H9 (cell line): ENCODE measurements at regions not wholly inside any gene's neighbourhood (a gene's known extent, or its start where the extent isn't known, plus 50 kb on each side); places are given as distances from the start of the nearest gene placed in this dataset.
"Not testable (repeated sequence)": the region's sequence is repeated elsewhere in the genome, so short reads cannot be mapped to it uniquely, and the experiment has no call there.

ENCODE experiments used
- DNase-seq: peaks from one replicate; pipeline ENCODE4 v3.0.0-alpha.2; 2017
- H2AFZ ChIP-seq: one replicate; pipeline ENCODE4 v1.6.1; 2013; ENCODE audit warnings: mild to moderate bottlenecking, low read length, control low read depth, moderate library complexity
- H2AK5ac ChIP-seq: 2 replicates; pipeline ENCODE4 v1.6.1; 2013; ENCODE audit warnings: low read length, control low read depth, mixed read lengths; ENCODE audit not compliant: insufficient read length
- H2BK120ac ChIP-seq: one replicate; pipeline ENCODE4 v1.6.1; 2013; ENCODE audit warnings: low read depth, mild to moderate bottlenecking, low read length, control low read depth, inconsistent platforms; ENCODE audit not compliant: poor library complexity, severe bottlenecking
- H2BK12ac ChIP-seq: 2 replicates; pipeline ENCODE4 v1.6.1; 2013; ENCODE audit warnings: low read length, control low read depth, mixed read lengths, low read depth; ENCODE audit not compliant: insufficient read length
- H2BK15ac ChIP-seq: 2 replicates; pipeline ENCODE4 v1.6.1; 2013; ENCODE audit warnings: low read depth, low read length, control low read depth
- H2BK20ac ChIP-seq: one replicate; pipeline ENCODE4 v1.6.1; 2013; ENCODE audit warnings: low read depth, mild to moderate bottlenecking, low read length, control low read depth, inconsistent platforms; ENCODE audit not compliant: poor library complexity, severe bottlenecking
- H2BK5ac ChIP-seq: 2 replicates; pipeline ENCODE4 v1.6.1; 2013; ENCODE audit warnings: low read length, control low read depth, mixed read lengths; ENCODE audit not compliant: insufficient read length
- H3K14ac ChIP-seq: 2 replicates; pipeline ENCODE4 v1.6.1; 2013; ENCODE audit warnings: low read length, control low read depth; ENCODE audit not compliant: insufficient read depth
- H3K18ac ChIP-seq: 2 replicates; pipeline ENCODE4 v1.6.1; 2013; ENCODE audit warnings: low read depth, mild to moderate bottlenecking, mixed read lengths, low read length, control low read depth; ENCODE audit not compliant: insufficient read length
- H3K23ac ChIP-seq: 2 replicates; pipeline ENCODE4 v1.6.1; 2013; ENCODE audit warnings: low read length, control low read depth, mixed read lengths, low read depth; ENCODE audit not compliant: insufficient read length
- H3K23me2 ChIP-seq: 2 replicates; pipeline ENCODE4 v1.6.1; 2013; ENCODE audit warnings: low read depth, mild to moderate bottlenecking, mixed read lengths, low read length, control low read depth; ENCODE audit not compliant: insufficient read length, poor library complexity, severe bottlenecking
- H3K27ac ChIP-seq: 2 replicates; pipeline ENCODE4 v1.5.1; 2013; ENCODE audit warnings: low read length, control low read depth, mixed read lengths, low read depth; ENCODE audit not compliant: insufficient read length
- H3K27me3 ChIP-seq: 2 replicates; pipeline ENCODE4 v1.6.1; 2013; ENCODE audit warnings: low read length, control low read depth, inconsistent platforms; ENCODE audit not compliant: insufficient read depth
- H3K4ac ChIP-seq: 2 replicates; pipeline ENCODE4 v1.6.1; 2013; ENCODE audit warnings: low read depth, mild to moderate bottlenecking, control low read depth, inconsistent platforms, low read length, moderate library complexity
- H3K4me1 ChIP-seq: 2 replicates; pipeline ENCODE4 v1.6.1; 2013; ENCODE audit warnings: low read length, control low read depth, inconsistent platforms; ENCODE audit not compliant: insufficient read depth
- H3K4me2 ChIP-seq: 2 replicates; pipeline ENCODE4 v1.6.1; 2013; ENCODE audit warnings: low read length, control low read depth, mixed read lengths; ENCODE audit not compliant: insufficient read length, insufficient read depth
- H3K56ac ChIP-seq: 2 replicates; pipeline ENCODE4 v1.6.1; 2013; ENCODE audit warnings: low read depth, mild to moderate bottlenecking, mixed read lengths, low read length, control low read depth; ENCODE audit not compliant: insufficient read length
- H3K79me1 ChIP-seq: 2 replicates; pipeline ENCODE4 v1.6.1; 2013; ENCODE audit warnings: low read depth, mild to moderate bottlenecking, moderate library complexity, low read length, control low read depth, inconsistent platforms; ENCODE audit not compliant: insufficient read depth, poor library complexity, severe bottlenecking
- H3K79me2 ChIP-seq: 2 replicates; pipeline ENCODE4 v1.6.1; 2013; ENCODE audit warnings: low read length, control low read depth, inconsistent platforms; ENCODE audit not compliant: insufficient read depth
- H3K9ac ChIP-seq: 2 replicates; pipeline ENCODE4 v1.6.1; 2013; ENCODE audit warnings: low read length, control low read depth, mixed read lengths; ENCODE audit not compliant: insufficient read length; ENCODE audit errors: extremely low read depth
- H3K9me3 ChIP-seq: one replicate; pipeline ENCODE4 v1.6.1; 2013; ENCODE audit warnings: low read depth, low read length, inconsistent platforms; ENCODE audit not compliant: control insufficient read depth
- H3T11ph ChIP-seq: one replicate; pipeline ENCODE4 v1.6.1; 2013; ENCODE audit warnings: mild to moderate bottlenecking, low read length, control low read depth, inconsistent platforms
- H4K20me1 ChIP-seq: one replicate; pipeline ENCODE4 v1.6.1; 2013; ENCODE audit not compliant: control insufficient read depth, insufficient read length, insufficient read depth
- H4K5ac ChIP-seq: 2 replicates; pipeline ENCODE4 v1.6.1; 2013; ENCODE audit warnings: low read depth, mild to moderate bottlenecking, mixed read lengths, low read length, control low read depth; ENCODE audit not compliant: insufficient read length
- H4K8ac ChIP-seq: replicated peaks from 2 replicates; pipeline ENCODE4 v1.6.1; 2013; ENCODE audit warnings: low read length, control low read depth, mixed read lengths, low read depth; ENCODE audit not compliant: insufficient read length
- H4K91ac ChIP-seq: 2 replicates; pipeline ENCODE4 v1.6.1; 2013; ENCODE audit warnings: low read depth, mild to moderate bottlenecking, moderate library complexity, mixed read lengths, low read length, control low read depth; ENCODE audit not compliant: insufficient read length
- H3K27ac Mint-ChIP-seq, 3 experiments: 2 replicates in 2 of 3; 3 replicates in 1 of 3; pipeline ENCODE4 v1.8.0; 2020 to 2021; ENCODE audit warnings: mixed read lengths in 3 of 3, mild to moderate bottlenecking in 1 of 3, moderate library complexity in 1 of 3
- H3K27me3 Mint-ChIP-seq: 2 replicates; pipeline ENCODE4 v1.8.0; 2021; ENCODE audit warnings: low read depth, mild to moderate bottlenecking, moderate library complexity, mixed read lengths
- H3K36me3 Mint-ChIP-seq, 3 experiments: 2 replicates in 2 of 3; 3 replicates in 1 of 3; pipeline ENCODE4 v1.8.0; 2020 to 2021; ENCODE audit warnings: low read depth in 3 of 3, mixed read lengths in 3 of 3; ENCODE audit not compliant: insufficient read depth in 1 of 3
- H3K4me1 Mint-ChIP-seq, 2 experiments: 2 replicates each; pipeline ENCODE4 v1.8.0; 2020; ENCODE audit warnings: mixed read lengths in 2 of 2
- H3K4me3 Mint-ChIP-seq, 2 experiments: 2 replicates in 1 of 2; 3 replicates in 1 of 2; pipeline ENCODE4 v1.8.0; 2020 to 2021; ENCODE audit warnings: mild to moderate bottlenecking in 2 of 2, mixed read lengths in 2 of 2, moderate library complexity in 1 of 2
- H3K9me3 Mint-ChIP-seq, 2 experiments: 2 replicates in 1 of 2; 3 replicates in 1 of 2; pipeline ENCODE4 v1.8.0; 2020; ENCODE audit warnings: mild to moderate bottlenecking in 2 of 2, mixed read lengths in 2 of 2, moderate library complexity in 1 of 2
- WGBS: extraction: QIAGEN DNeasy Blood & Tissue Kit; methylation state at CpG from one replicate; pipeline ENCODE4 v1.1.7; 2013; ENCODE audit warnings: missing lambda C conversion rate, low lambda C conversion rate, mixed read lengths; ENCODE audit not compliant: insufficient read length; ENCODE audit errors: extremely low coverage; 5-methylcytosine and 5-hydroxymethylcytosine counted together

DNA sequence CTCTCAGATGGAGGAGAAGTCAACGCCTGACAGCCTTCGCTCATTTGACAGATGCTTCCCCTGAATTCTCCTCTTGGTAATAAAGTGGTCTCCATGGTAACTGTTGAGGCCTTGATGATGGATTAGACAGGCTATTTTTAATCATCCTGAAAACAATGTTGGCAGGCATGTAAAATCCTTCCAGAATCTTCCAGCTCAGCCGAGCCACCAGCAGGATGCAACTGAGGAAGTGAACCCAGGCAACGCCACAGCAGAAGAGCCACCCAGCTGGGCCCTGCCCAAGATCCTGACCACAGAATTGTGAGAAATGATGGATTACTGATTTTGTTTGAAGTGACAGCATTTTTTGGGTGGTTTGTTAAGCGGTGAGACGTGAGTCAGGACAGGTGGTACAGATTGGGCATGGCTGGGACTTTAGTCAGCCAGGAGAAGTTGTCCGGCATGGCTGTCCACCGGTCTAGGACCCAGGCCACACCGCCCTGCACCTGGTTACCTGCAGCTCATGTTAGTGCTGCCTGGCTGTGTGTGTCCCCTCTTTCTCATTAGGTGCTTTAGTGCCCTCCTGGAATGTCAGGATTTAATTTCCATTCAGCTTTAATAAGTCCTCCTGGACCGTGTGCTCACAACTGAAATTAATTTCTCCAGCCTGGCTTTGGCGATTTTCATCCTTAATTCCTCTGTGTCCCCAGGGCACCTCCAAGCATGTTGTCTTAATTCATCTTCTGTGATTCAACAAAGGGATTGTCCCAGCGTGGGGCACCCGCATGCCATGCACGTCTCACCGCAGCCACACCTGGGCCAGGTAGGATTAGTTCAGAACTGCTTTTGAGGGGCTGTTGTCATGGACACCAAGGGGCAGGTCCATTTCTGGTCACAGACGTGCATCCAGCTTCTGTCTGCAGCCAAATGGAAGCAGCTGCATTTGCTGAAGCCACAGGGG is 280.4 kb downstream of the ADGRD1 start:
- H3K79me2 ChIP-seq, H2BK20ac ChIP-seq, H3K4me2 ChIP-seq, H4K5ac ChIP-seq, H3K23me2 ChIP-seq, H2BK120ac ChIP-seq, H3K56ac ChIP-seq, H3K27ac Mint-ChIP-seq, DNase-seq, H3K4me1 ChIP-seq, H3K79me1 ChIP-seq, H4K8ac ChIP-seq, H3K14ac ChIP-seq, H2BK12ac ChIP-seq, H4K20me1 ChIP-seq, H2BK15ac ChIP-seq, H2AFZ ChIP-seq, H3K36me3 Mint-ChIP-seq, H3K27me3 Mint-ChIP-seq, H3K4ac ChIP-seq, H3K27me3 ChIP-seq, H4K91ac ChIP-seq, H3K9ac ChIP-seq, H2BK5ac ChIP-seq, H3T11ph ChIP-seq, H3K23ac ChIP-seq, H3K9me3 ChIP-seq, H3K27ac ChIP-seq: not testable (repeated sequence)
- WGBS = no CpG with 5 or more reads among the region's 16 CpGs
- Histone ChIP-seq H3K18ac (peak overlapping the region; percentile 50), H2AK5ac (peak overlapping the region; percentile 9)
- Mint-ChIP-seq H3K4me1 (peaks cover 31 to 44% of the 10 kb centered on the region in 2 experiments), H3K4me3 (peak overlapping the region in 1 of 2 experiments; percentile 9; a peak in 1 of 5 replicates), H3K9me3 (peaks cover 8 to 11% of the 10 kb centered on the region in 2 experiments)

DNA sequence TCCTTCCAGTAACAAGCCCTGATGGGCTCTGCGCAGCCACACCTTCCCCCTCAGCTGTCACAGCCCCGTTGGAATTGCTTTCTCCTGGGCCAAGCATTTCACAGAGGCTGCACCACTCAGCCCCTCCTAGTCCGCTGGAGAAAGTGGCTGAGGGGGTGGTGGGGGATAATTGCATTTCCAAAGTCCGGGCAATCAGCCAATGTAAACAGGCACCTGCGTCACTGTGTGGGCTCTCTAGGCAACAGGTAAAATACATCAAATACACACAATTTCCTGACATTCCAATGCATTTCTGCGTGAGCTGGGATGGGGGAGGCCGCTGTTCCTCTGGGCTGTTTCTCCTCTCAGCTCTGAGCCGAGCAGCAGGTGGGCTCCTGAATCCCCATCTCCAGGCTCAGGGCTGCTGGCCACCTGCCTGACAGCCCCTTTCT is 281.1 kb downstream of the ADGRD1 start:
- not testable (repeated sequence) for H3K9me3 ChIP-seq, H4K5ac ChIP-seq, H3K27me3 Mint-ChIP-seq, H3K4ac ChIP-seq, H3K36me3 Mint-ChIP-seq, H3K4me1 ChIP-seq, H3K23me2 ChIP-seq, H4K20me1 ChIP-seq, H2AFZ ChIP-seq, H2BK5ac ChIP-seq, H3K18ac ChIP-seq, H3K23ac ChIP-seq, H3K4me3 Mint-ChIP-seq, H3K79me1 ChIP-seq, H3T11ph ChIP-seq, H4K91ac ChIP-seq, H2BK120ac ChIP-seq, H2BK20ac ChIP-seq, H2BK12ac ChIP-seq, H3K27ac Mint-ChIP-seq, H3K14ac ChIP-seq, H3K9ac ChIP-seq, H4K8ac ChIP-seq, H3K27ac ChIP-seq, H3K27me3 ChIP-seq, DNase-seq, H3K79me2 ChIP-seq, H3K4me2 ChIP-seq, H3K56ac ChIP-seq, H2BK15ac ChIP-seq, H2AK5ac ChIP-seq
- WGBS = no CpG with 5 or more reads among the region's 8 CpGs
- peaks cover 8 to 11% of the 10 kb centered on the region in 2 experiments for H3K9me3 Mint-ChIP-seq
- H3K4me1 Mint-ChIP-seq = peaks cover 24 to 40% of the 10 kb centered on the region in 2 experiments
